Body of pancreas (tissue), 4 donors: ENCODE measurements at regions not wholly inside any gene's neighbourhood (a gene's known extent, or its start where the extent isn't known, plus 50 kb on each side); places are given as distances from the start of the nearest gene placed in this dataset.

Experiments
- ATAC-seq: fragments of 150-250 bp; one replicate; pipeline ENCODE4 v1.9.1; 2016
- DNase-seq, 4 donors: peaks; one replicate each; pipeline ENCODE4 v3.0.0-alpha.2; 2019
- H3K27ac ChIP-seq, 4 donors: fragments of 200-600 bp; sonication (generic); 1 replicate in 3 of 4; 2 replicates in 1 of 4; pipeline versions ENCODE4 v1.5.1 to v1.6.1; 2016 to 2019; ENCODE audit warnings: mild to moderate bottlenecking in 1 of 4, mixed read lengths in 1 of 4, moderate library complexity in 1 of 4
- H3K27me3 ChIP-seq, 2 donors: fragments of 200-600 bp; sonication (generic); one replicate each; pipeline ENCODE4 v1.6.0; 2016; ENCODE audit warnings: mild to moderate bottlenecking in 1 of 2
- H3K36me3 ChIP-seq, 2 donors: fragments of 200-600 bp; sonication (generic); replicated peaks in 1 of 2; 2 replicates each; pipeline ENCODE4 v1.5.1; 2016; ENCODE audit warnings: low read depth in 2 of 2; ENCODE audit not compliant: insufficient read depth in 1 of 2
- H3K4me1 ChIP-seq: fragments of 200-600 bp; sonication (generic); one replicate; pipeline ENCODE4 v1.6.0; 2016
- H3K4me3 ChIP-seq, 2 donors: fragments of 200-600 bp; sonication (generic); 1 replicate in 1 of 2; 2 replicates in 1 of 2; pipeline ENCODE4 v1.5.1; 2016 to 2019
- H3K9me3 ChIP-seq, 3 donors: fragments of 200-600 bp; sonication (generic); 1 replicate in 2 of 3; 2 replicates in 1 of 3; pipeline ENCODE4 v1.5.1; 2016
- CTCF ChIP-seq, 7 experiments: fragments of 450-650 bp in 4 of 7; fragments of 200-600 bp in 3 of 7; sonication (generic) in 3 of 7; IDR thresholded peaks; one replicate each; pipeline ENCODE4 v1.5.1; 2016 to 2019; ENCODE audit warnings: antibody characterized with exemption in 7 of 7
- POLR2A ChIP-seq, 3 donors: fragments of 450-650 bp; IDR thresholded peaks; one replicate each; pipeline ENCODE4 v1.6.1; 2016; ENCODE audit warnings: antibody characterized with exemption in 3 of 3, mild to moderate bottlenecking in 2 of 3
- WGBS, 2 donors: methylation state at CpG; one replicate each; pipeline ENCODE4 v1.1.5; 2017; 5-methylcytosine and 5-hydroxymethylcytosine counted together
- intact Hi-C: fragments of 100-400 bp; cut with DNase I; formaldehyde crosslinking; loops from one replicate; pipeline ENCODE4 v1.15.1; 2023

DNA sequence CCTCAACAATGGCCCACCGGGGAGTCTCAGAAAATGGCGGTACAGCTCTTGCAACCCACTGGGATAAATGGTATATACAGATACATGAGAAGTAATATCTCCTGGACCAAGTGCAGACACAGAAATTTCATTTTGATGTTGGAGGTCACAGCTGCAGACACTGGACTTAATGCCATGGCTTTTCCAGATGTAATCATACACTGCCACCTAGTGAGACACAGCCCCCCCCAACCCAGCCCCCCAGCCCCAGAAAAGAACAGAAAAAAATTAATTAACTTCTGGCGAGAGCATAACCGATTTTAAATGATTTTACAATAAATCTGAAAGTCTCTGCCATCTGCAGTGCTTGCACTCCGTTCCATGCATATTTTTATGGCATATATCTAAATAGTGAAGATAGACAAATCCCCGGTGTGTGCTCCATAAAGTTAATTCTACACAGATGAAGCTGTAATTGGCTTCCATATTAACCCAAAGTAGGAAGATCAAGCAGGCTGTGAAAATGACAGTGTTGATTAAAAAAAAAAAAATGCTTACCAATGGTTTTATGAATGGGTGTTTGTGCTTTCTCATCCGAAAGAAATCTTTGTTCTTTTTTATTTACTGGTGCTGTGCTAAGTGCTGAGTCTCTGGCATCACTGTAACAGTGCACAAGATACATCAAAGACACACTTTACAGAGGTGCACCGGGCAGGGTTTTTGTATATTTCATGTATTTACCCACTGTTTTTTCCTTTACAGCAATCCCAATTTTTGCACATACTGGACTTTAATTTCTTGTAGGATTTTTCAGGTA lies 804.1 kb downstream of the TFAP2A start:
- Histone ChIP-seq H3K27me3 (no peaks in the 10 kb centered on the region), H3K9me3 (no peaks in the 10 kb centered on the region), H3K27ac (no peak overlapping the region), H3K4me3 (no peak overlapping the region), H3K4me1 (no peaks in the 10 kb centered on the region), H3K36me3 (no peaks in the 10 kb centered on the region)
- WGBS, 2 donors = 45 to 46% methylated on average over 8 of the region's 8 CpGs
- no peak for DNase-seq
- intact Hi-C loops = no loop called here
- no peak for ATAC-seq
- no peak for TF ChIP-seq POLR2A (IDR thresholded peaks at IDR 0.05)

DNA sequence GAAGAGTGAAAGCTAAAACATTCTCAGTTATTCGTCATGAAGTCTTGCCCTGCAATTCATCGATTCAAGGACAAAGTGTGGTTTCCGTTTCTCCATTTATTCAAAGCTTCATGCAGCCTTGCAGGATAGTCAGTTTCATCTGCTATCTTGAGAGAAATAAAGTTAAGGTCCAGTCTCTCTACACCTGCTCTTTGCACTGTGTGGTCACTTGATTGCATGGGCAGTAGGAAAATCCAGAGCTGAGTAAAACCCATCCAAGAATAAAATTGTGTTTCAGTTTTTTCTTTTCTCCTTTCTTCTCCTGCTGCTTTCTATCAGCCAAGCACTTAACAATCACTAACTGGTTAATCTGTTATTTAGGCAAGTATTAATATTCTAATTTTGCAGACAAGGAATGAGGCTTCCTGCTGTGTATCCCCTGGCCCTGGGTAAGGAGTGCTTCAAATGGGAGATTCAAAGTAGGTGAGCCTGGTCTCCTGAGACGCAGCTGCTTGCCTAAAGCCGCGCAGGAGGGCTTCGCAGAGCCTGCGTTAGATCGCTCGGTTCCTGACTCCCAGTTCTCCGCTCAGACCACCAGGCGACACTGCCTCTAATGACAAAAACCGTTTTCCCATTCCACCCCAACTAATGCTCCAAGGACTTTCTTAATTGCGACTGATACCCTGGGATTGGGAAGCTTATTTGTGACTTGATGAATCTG lies 808.3 kb downstream of the TFAP2A start:
- no peaks in the 10 kb centered on the region for H3K36me3 ChIP-seq
- intact Hi-C loops = no loop called here
- WGBS, 2 donors = 26 to 37% methylated on average over 14 of the region's 14 CpGs
- ATAC-seq = no peak
- no peaks in the 10 kb centered on the region for H3K4me1 ChIP-seq
- H3K9me3 ChIP-seq = no peaks in the 10 kb centered on the region
- H3K27ac ChIP-seq = no peak overlapping the region
- TF ChIP-seq POLR2A (IDR thresholded peaks at IDR 0.05) (no peak), CTCF (IDR thresholded peaks at IDR 0.05) (no peak)
- H3K27me3 ChIP-seq = no peaks in the 10 kb centered on the region
- no peak for DNase-seq
- no peak overlapping the region for H3K4me3 ChIP-seq

GRCh38 chr6:9594746-9595145 lies 820.1 kb downstream of the TFAP2A start:
- Histone ChIP-seq H3K27me3 (no peaks in the 10 kb centered on the region), H3K9me3 (no peaks in the 10 kb centered on the region), H3K27ac (no peak overlapping the region), H3K4me1 (peaks cover 4% of the 10 kb centered on the region), H3K36me3 (no peaks in the 10 kb centered on the region), H3K4me3 (no peak overlapping the region)
- ATAC-seq (no peak), DNase-seq (no peak)
- intact Hi-C loops = no loop called here
- TF ChIP-seq POLR2A (IDR thresholded peaks at IDR 0.05) (no peak), CTCF (IDR thresholded peaks at IDR 0.05) (no peak)
- 85 to 94% methylated on average over 2 of the region's 2 CpGs for WGBS, 2 donors

DNA sequence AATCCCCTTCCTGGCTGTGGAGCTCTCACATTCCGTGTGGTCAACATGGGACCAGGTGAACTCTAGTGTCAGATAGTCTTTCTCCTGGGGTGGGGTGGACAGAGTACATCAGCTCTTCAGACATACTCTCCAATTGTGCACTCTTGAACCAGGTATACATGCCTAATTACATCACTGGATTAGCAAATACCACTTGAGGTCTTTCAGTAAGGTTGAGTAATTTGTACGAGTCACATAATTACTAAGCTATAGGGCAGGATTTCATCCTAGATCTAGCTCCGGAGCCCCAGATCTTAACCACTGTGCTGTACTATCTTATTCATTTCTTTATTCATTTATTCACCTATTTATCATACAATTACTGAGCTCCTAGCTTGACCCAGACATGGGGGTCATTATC lies 821.3 kb downstream of the TFAP2A start:
- Histone ChIP-seq H3K4me3 (no peak overlapping the region), H3K27ac (no peak overlapping the region), H3K9me3 (no peaks in the 10 kb centered on the region), H3K27me3 (no peaks in the 10 kb centered on the region), H3K36me3 (no peaks in the 10 kb centered on the region), H3K4me1 (peaks cover 4% of the 10 kb centered on the region)
- TF ChIP-seq CTCF (IDR thresholded peaks at IDR 0.05) (no peak), POLR2A (IDR thresholded peaks at IDR 0.05) (no peak)
- WGBS, 2 donors = 67% methylated on average over 3 of the region's 3 CpGs
- ATAC-seq (no peak), DNase-seq (no peak)
- intact Hi-C loops = no loop called here

DNA sequence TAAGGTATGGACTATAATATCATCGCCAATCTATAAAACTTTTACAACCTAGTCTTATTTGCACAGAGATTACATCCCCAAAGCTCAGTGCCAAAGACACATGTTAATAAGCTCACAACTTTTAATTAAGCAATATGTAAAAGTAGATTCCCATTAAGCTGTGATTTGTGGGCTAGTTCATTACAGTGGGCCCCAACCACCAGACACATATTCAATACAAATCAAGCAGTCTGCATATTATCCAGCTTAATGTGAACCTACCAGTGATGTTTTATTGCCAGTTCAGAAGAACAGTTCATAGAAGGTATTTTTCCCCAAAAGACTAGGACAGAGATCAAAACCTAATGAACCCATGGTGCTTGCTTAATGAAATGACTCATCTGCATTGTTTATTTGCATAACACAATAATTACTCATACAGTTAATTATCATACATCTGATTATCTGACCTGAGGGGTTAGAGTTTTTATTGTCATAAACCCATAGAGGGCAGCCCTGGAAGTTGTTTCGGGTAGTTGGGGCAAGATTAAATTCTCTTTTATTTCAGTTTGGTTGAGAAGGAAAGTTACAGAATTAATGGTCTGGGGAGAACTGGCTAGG lies 831.0 kb downstream of the TFAP2A start:
- no peak overlapping the region for H3K27ac ChIP-seq
- TF ChIP-seq CTCF (IDR thresholded peaks at IDR 0.05) (no peak), POLR2A (IDR thresholded peaks at IDR 0.05) (no peak)
- WGBS, 2 donors = 80 to 87% methylated on average over 2 of the region's 2 CpGs
- no peaks in the 10 kb centered on the region for H3K9me3 ChIP-seq
- no peaks in the 10 kb centered on the region for H3K36me3 ChIP-seq
- ATAC-seq (no peak), DNase-seq (no peak)
- H3K4me3 ChIP-seq = no peak overlapping the region
- H3K4me1 ChIP-seq = no peaks in the 10 kb centered on the region
- intact Hi-C loops = no loop called here
- no peaks in the 10 kb centered on the region for H3K27me3 ChIP-seq
